AG10803 (cell line): ENCODE measurements at regions not wholly inside any gene's neighbourhood (a gene's known extent, or its start where the extent isn't known, plus 50 kb on each side); places are given as distances from the start of the nearest gene placed in this dataset.

ENCODE experiments used
- DNase-seq: peaks from one replicate; pipeline ENCODE4 v3.0.0; 2010; ENCODE audit warnings: low read depth
- H3K4me3 ChIP-seq: 2 replicates; pipeline ENCODE4 v1.5.1; 2011; ENCODE audit warnings: mild to moderate bottlenecking, low read length, control low read depth
- CTCF ChIP-seq: conservative IDR thresholded peaks from 2 replicates; pipeline ENCODE4 v1.5.1; 2011; ENCODE audit warnings: mild to moderate bottlenecking, low read length, control low read depth, inconsistent platforms

- DNase-seq: no peak
- no peak for TF ChIP-seq CTCF
Observed at GRCh38 chr13:87736849-87737385, 65.7 kb downstream of the SLITRK5 start.

GRCh38 chr13:87754097-87754496 lies 82.9 kb downstream of the SLITRK5 start:
- no peak for DNase-seq
- TF ChIP-seq CTCF: no peak
- no peak overlapping the region for H3K4me3 ChIP-seq

More at GRCh38 chr13:87736849-87737385, 65.7 kb downstream of the SLITRK5 start:
- no peak overlapping the region for H3K4me3 ChIP-seq

GRCh38 chr13:87769445-87769844 lies 98.3 kb downstream of the SLITRK5 start:
- TF ChIP-seq CTCF: no peak
- no peak for DNase-seq
- H3K4me3 ChIP-seq: no peak overlapping the region

- no peak overlapping the region for H3K4me3 ChIP-seq
- no peak for TF ChIP-seq CTCF
- no peak for DNase-seq
Observed at GRCh38 chr13:87777387-87777786, 106.2 kb downstream of the SLITRK5 start.

- DNase-seq: no peak
- no peak overlapping the region for H3K4me3 ChIP-seq
- TF ChIP-seq CTCF: no peak
Observed at GRCh38 chr13:87778128-87778527, 107.0 kb downstream of the SLITRK5 start.

GRCh38 chr13:87779426-87779825 lies 108.3 kb downstream of the SLITRK5 start:
- no peak for DNase-seq
- H3K4me3 ChIP-seq: no peak overlapping the region
- TF ChIP-seq CTCF: no peak

GRCh38 chr13:87783366-87783765 lies 112.2 kb downstream of the SLITRK5 start:
- no peak overlapping the region for H3K4me3 ChIP-seq
- TF ChIP-seq CTCF: no peak
- no peak for DNase-seq
